OCI-LY1 (cell line): ENCODE measurements at regions not wholly inside any gene's neighbourhood (a gene's known extent, or its start where the extent isn't known, plus 50 kb on each side); places are given as distances from the start of the nearest gene placed in this dataset.
"Not testable (repeated sequence)": the region's sequence is repeated elsewhere in the genome, so short reads cannot be mapped to it uniquely, and the experiment has no call there.

Source experiments
- H2AFZ ChIP-seq: fragments of 200-600 bp; sonication (generic), shearing (Covaris generic); 2 replicates; pipeline ENCODE4 v1.6.0; 2014; ENCODE audit warnings: antibody characterized with exemption, mild to moderate bottlenecking, low read length
- H3F3A ChIP-seq: fragments of 200-600 bp; sonication (generic), shearing (Covaris generic); 2 replicates; pipeline ENCODE4 v1.6.0; 2014; ENCODE audit warnings: mild to moderate bottlenecking, antibody characterized with exemption, low read length, moderate library complexity; ENCODE audit not compliant: insufficient read depth
- H3K27ac ChIP-seq: fragments of 200-600 bp; sonication (generic); 2 replicates; pipeline ENCODE4 v1.5.1; 2014; ENCODE audit warnings: low read length, mixed run types, mild to moderate bottlenecking, low read depth; ENCODE audit not compliant: poor library complexity, severe bottlenecking
- H3K27me3 ChIP-seq: fragments of 200-600 bp; sonication (generic); 2 replicates; pipeline ENCODE4 v1.6.0; 2014; ENCODE audit warnings: antibody characterized with exemption, mild to moderate bottlenecking, low read length, moderate library complexity; ENCODE audit not compliant: insufficient read depth
- H3K36me3 ChIP-seq: fragments of 200-600 bp; sonication (generic); 2 replicates; pipeline ENCODE4 v1.6.1; 2014; ENCODE audit warnings: mild to moderate bottlenecking, antibody characterized with exemption, low read length, moderate library complexity, mixed read lengths; ENCODE audit not compliant: insufficient read depth
- H3K4me1 ChIP-seq: fragments of 200-600 bp; sonication (generic); 2 replicates; pipeline ENCODE4 v1.5.1; 2014; ENCODE audit warnings: mild to moderate bottlenecking, low read length, moderate library complexity; ENCODE audit not compliant: insufficient read depth, severe bottlenecking
- H3K4me2 ChIP-seq: fragments of 200-600 bp; sonication (generic), shearing (Covaris generic); 2 replicates; pipeline ENCODE4 v1.6.1; 2014; ENCODE audit warnings: low read length
- H3K4me3 ChIP-seq: fragments of 200-600 bp; sonication (generic); 2 replicates; pipeline ENCODE4 v1.5.1; 2014; ENCODE audit warnings: low read length, low read depth, mild to moderate bottlenecking, mixed read lengths; ENCODE audit not compliant: poor library complexity, severe bottlenecking
- H3K79me2 ChIP-seq: fragments of 200-600 bp; shearing (Covaris generic); 2 replicates; pipeline ENCODE4 v1.6.1; 2016; ENCODE audit warnings: mixed run types, low read length, mixed read lengths; ENCODE audit not compliant: insufficient read depth
- H3K9ac ChIP-seq: fragments of 200-600 bp; sonication (generic), shearing (Covaris generic); 2 replicates; pipeline ENCODE4 v1.6.1; 2014; ENCODE audit warnings: mild to moderate bottlenecking, low read length, mixed read lengths
- H3K9me2 ChIP-seq: fragments of 200-600 bp; sonication (generic), shearing (Covaris generic); 2 replicates; pipeline ENCODE4 v1.6.1; 2014; ENCODE audit warnings: low read depth, mild to moderate bottlenecking, low read length, mixed read lengths
- H3K9me3 ChIP-seq: fragments of 200-600 bp; shearing (Covaris generic); 2 replicates; pipeline ENCODE4 v1.6.1; 2014; ENCODE audit warnings: low read length, mixed read lengths
- H4K20me1 ChIP-seq: fragments of 200-600 bp; sonication (generic), shearing (Covaris generic); 2 replicates; pipeline ENCODE4 v1.6.0; 2016; ENCODE audit warnings: mild to moderate bottlenecking, low read length; ENCODE audit not compliant: insufficient read depth
- EZH2 ChIP-seq: fragments of 200-600 bp; sonication (generic), shearing (Covaris generic); IDR thresholded peaks from 2 replicates; pipeline ENCODE4 v1.8.0; 2017; ENCODE audit warnings: borderline replicate concordance, mixed run types, mild to moderate bottlenecking, antibody characterized with exemption, low read length, moderate library complexity, mixed read lengths
- TF ChIP-seq, protein P1 (sequence below): fragments of 200-600 bp; sonication (generic), shearing (Covaris generic); IDR thresholded peaks from 2 replicates; pipeline ENCODE4 v1.5.1; 2017; ENCODE audit warnings: mild to moderate bottlenecking, antibody characterized with exemption, low read length, moderate library complexity, mixed read lengths

DNA sequence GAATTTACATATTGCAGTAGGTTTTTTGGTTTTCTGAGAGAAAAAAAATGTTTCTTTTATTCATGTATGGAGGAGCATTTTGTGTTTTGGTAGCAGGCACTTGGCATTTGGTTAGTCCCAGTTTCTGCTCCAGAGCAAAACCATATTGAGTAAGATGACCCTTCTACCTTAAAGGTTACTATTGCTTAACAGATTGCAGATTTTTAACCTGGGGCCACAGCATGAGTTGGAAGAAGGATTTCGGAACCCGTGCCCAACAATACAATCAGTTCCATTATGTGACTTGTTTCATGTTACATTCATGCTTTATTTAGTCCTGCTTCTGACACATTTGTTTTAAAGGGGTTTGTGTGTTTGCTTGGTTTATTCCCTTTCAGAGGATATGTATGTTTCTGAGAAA lies 496.3 kb downstream of the TFAP2B start:
- H3K9me2 ChIP-seq: no peaks in the 10 kb centered on the region
- H3K79me2 ChIP-seq: no peaks in the 10 kb centered on the region
- no peak overlapping the region for H3K4me3 ChIP-seq
- no peaks in the 10 kb centered on the region for H3F3A ChIP-seq
- TF ChIP-seq, protein P1, sequence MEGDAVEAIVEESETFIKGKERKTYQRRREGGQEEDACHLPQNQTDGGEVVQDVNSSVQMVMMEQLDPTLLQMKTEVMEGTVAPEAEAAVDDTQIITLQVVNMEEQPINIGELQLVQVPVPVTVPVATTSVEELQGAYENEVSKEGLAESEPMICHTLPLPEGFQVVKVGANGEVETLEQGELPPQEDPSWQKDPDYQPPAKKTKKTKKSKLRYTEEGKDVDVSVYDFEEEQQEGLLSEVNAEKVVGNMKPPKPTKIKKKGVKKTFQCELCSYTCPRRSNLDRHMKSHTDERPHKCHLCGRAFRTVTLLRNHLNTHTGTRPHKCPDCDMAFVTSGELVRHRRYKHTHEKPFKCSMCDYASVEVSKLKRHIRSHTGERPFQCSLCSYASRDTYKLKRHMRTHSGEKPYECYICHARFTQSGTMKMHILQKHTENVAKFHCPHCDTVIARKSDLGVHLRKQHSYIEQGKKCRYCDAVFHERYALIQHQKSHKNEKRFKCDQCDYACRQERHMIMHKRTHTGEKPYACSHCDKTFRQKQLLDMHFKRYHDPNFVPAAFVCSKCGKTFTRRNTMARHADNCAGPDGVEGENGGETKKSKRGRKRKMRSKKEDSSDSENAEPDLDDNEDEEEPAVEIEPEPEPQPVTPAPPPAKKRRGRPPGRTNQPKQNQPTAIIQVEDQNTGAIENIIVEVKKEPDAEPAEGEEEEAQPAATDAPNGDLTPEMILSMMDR: no peak
- TF ChIP-seq EZH2: no peak
- H3K4me1 ChIP-seq: no peaks in the 10 kb centered on the region
- H3K9ac ChIP-seq: no peak overlapping the region
- H4K20me1 ChIP-seq: no peaks in the 10 kb centered on the region
- H3K36me3 ChIP-seq: no peaks in the 10 kb centered on the region
- H3K9me3 ChIP-seq: no peaks in the 10 kb centered on the region
- H3K27ac ChIP-seq: no peak overlapping the region
- H3K4me2 ChIP-seq: no peak overlapping the region
- no peak overlapping the region for H2AFZ ChIP-seq
- no peaks in the 10 kb centered on the region for H3K27me3 ChIP-seq

DNA sequence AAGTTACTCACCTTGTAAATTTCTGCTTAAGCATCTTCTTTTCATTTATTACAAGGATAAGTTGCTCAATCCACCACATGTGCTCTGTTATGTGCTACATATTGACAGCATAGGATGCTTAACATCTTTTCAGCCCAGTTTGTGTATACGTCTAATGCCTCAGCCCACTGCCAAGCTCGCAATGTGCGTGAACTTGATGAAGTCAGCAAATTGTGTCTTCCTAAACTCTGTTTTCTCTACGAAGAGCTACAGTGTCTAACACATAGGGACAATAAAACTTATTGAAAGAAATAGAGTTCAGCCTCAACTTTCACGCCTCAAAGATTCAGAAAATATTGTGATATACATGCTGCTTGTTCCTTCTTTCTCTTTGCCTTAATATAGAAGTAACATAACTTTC lies 500.0 kb downstream of the TFAP2B start:
- Histone ChIP-seq H3K4me1 (no peaks in the 10 kb centered on the region), H3K4me3 (no peak overlapping the region), H3K79me2 (no peaks in the 10 kb centered on the region), H3F3A (no peaks in the 10 kb centered on the region), H3K27me3 (no peaks in the 10 kb centered on the region), H4K20me1 (no peaks in the 10 kb centered on the region), H3K9ac (no peak overlapping the region), H3K36me3 (no peaks in the 10 kb centered on the region), H3K27ac (no peak overlapping the region), H3K4me2 (no peak overlapping the region), H2AFZ (no peak overlapping the region), H3K9me2 (no peaks in the 10 kb centered on the region), H3K9me3 (no peaks in the 10 kb centered on the region)
- TF ChIP-seq EZH2: no peak
- TF ChIP-seq, protein P1: no peak

DNA sequence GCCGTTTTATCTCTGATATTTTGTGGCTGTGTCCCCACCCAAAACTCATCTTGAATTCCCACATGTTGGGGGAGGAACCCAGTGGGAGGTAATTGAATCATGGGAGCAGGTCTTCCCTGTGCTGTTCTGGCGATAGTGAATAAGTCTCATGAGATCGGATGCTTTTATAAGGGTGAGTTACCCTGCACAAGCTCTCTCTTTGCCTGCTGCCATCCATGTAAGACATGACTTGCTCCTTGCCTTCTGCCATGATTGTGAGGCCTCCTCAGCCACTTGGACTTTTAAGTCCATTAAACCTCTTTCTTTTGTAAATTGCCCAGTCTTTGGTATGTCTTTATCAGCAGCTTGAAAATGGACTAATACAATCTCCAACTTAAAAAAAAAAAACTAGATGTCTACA lies 502.8 kb downstream of the TFAP2B start:
- not testable (repeated sequence) for H3K27ac ChIP-seq, H3K79me2 ChIP-seq, H3K36me3 ChIP-seq, H3K4me3 ChIP-seq, H3F3A ChIP-seq, H4K20me1 ChIP-seq, H3K4me2 ChIP-seq, H3K4me1 ChIP-seq, H3K9me3 ChIP-seq, H2AFZ ChIP-seq, H3K27me3 ChIP-seq, H3K9ac ChIP-seq, H3K9me2 ChIP-seq

GRCh38 chr6:51322505-51322904 lies 503.8 kb downstream of the TFAP2B start:
- no peak overlapping the region for H3K4me2 ChIP-seq
- H3K79me2 ChIP-seq: no peaks in the 10 kb centered on the region
- no peaks in the 10 kb centered on the region for H3K9me3 ChIP-seq
- H3K9me2 ChIP-seq: no peaks in the 10 kb centered on the region
- no peak overlapping the region for H2AFZ ChIP-seq
- TF ChIP-seq, protein P1: no peak
- no peak for TF ChIP-seq EZH2
- H3K4me1 ChIP-seq: no peaks in the 10 kb centered on the region
- no peak overlapping the region for H3K4me3 ChIP-seq
- no peak overlapping the region for H3K9ac ChIP-seq
- no peak overlapping the region for H3K27ac ChIP-seq
- H3K27me3 ChIP-seq: no peaks in the 10 kb centered on the region
- H3K36me3 ChIP-seq: no peaks in the 10 kb centered on the region
- H3F3A ChIP-seq: no peaks in the 10 kb centered on the region
- no peaks in the 10 kb centered on the region for H4K20me1 ChIP-seq
